MM.1S (cell line): ENCODE measurements at regions not wholly inside any gene's neighbourhood (a gene's known extent, or its start where the extent isn't known, plus 50 kb on each side); places are given as distances from the start of the nearest gene placed in this dataset.

Source experiments
- DNase-seq: peaks from one replicate; pipeline ENCODE4 v3.0.0-alpha.2; 2015
- H2AFZ ChIP-seq: fragments of 300-600 bp; sonication (generic); 2 replicates; pipeline ENCODE4 v1.6.0; 2016; ENCODE audit warnings: antibody characterized with exemption, low read length
- H3F3A ChIP-seq: fragments of 300-600 bp; sonication (generic); 2 replicates; pipeline ENCODE4 v1.6.1; 2016; ENCODE audit warnings: mild to moderate bottlenecking, antibody characterized with exemption, low read length, moderate library complexity, mixed read lengths; ENCODE audit not compliant: insufficient read depth
- H3K27ac ChIP-seq: fragments of 300-600 bp; sonication (generic); 2 replicates; pipeline ENCODE4 v1.5.1; 2016; ENCODE audit warnings: mild to moderate bottlenecking, low read length
- H3K27me3 ChIP-seq: fragments of 300-600 bp; sonication (generic); replicated peaks from 2 replicates; pipeline ENCODE4 v1.6.0; 2016; ENCODE audit warnings: low read length; ENCODE audit not compliant: insufficient read depth
- H3K36me3 ChIP-seq: fragments of 300-600 bp; sonication (generic); replicated peaks from 2 replicates; pipeline ENCODE4 v1.6.1; 2016; ENCODE audit warnings: mild to moderate bottlenecking, low read length, mixed read lengths; ENCODE audit not compliant: insufficient read depth
- H3K4me1 ChIP-seq: fragments of 300-600 bp; sonication (generic); 2 replicates; pipeline ENCODE4 v1.6.1; 2016; ENCODE audit warnings: low read length, mixed read lengths
- H3K4me2 ChIP-seq: fragments of 300-600 bp; sonication (generic); 2 replicates; pipeline ENCODE4 v1.6.0; 2016; ENCODE audit warnings: low read depth, low read length
- H3K4me3 ChIP-seq: fragments of 300-600 bp; sonication (generic); 2 replicates; pipeline ENCODE4 v1.5.1; 2016; ENCODE audit warnings: low read length, mixed read lengths
- H3K79me2 ChIP-seq: fragments of 300-600 bp; sonication (generic); 2 replicates; pipeline ENCODE4 v1.6.1; 2016; ENCODE audit warnings: mixed run types, low read length, mixed read lengths
- H3K9ac ChIP-seq: fragments of 300-600 bp; sonication (generic); 2 replicates; pipeline ENCODE4 v1.6.1; 2016; ENCODE audit warnings: low read length, mixed read lengths
- H3K9me2 ChIP-seq: fragments of 300-600 bp; sonication (generic); replicated peaks from 2 replicates; pipeline ENCODE4 v1.6.1; 2016; ENCODE audit warnings: mild to moderate bottlenecking, low read length, mixed read lengths; ENCODE audit not compliant: insufficient read depth
- H3K9me3 ChIP-seq: fragments of 300-600 bp; sonication (generic); replicated peaks from 2 replicates; pipeline ENCODE4 v1.6.1; 2016; ENCODE audit warnings: mild to moderate bottlenecking, low read length, mixed read lengths; ENCODE audit not compliant: insufficient read depth
- H4K20me1 ChIP-seq: fragments of 300-600 bp; sonication (generic); 2 replicates; pipeline ENCODE4 v1.6.1; 2016; ENCODE audit warnings: mild to moderate bottlenecking, low read length, moderate library complexity, mixed read lengths; ENCODE audit not compliant: insufficient read depth
- EZH2 ChIP-seq: fragments of 300-600 bp; sonication (generic); optimal IDR thresholded peaks from 2 replicates; pipeline ENCODE3; 2017; ENCODE audit warnings: low read depth, mild to moderate bottlenecking, antibody characterized with exemption, low read length, mixed read lengths
- EZH2phosphoT487 ChIP-seq: fragments of 300-600 bp; sonication (generic); IDR thresholded peaks from 2 replicates; pipeline ENCODE4 v1.6.1; 2018; ENCODE audit warnings: antibody characterized with exemption, low read length
- TF ChIP-seq, protein P1 (sequence below): fragments of 300-600 bp; sonication (generic); IDR thresholded peaks from 2 replicates; pipeline ENCODE4 v1.5.1; 2016; ENCODE audit warnings: antibody characterized with exemption, low read length, mixed read lengths

DNA sequence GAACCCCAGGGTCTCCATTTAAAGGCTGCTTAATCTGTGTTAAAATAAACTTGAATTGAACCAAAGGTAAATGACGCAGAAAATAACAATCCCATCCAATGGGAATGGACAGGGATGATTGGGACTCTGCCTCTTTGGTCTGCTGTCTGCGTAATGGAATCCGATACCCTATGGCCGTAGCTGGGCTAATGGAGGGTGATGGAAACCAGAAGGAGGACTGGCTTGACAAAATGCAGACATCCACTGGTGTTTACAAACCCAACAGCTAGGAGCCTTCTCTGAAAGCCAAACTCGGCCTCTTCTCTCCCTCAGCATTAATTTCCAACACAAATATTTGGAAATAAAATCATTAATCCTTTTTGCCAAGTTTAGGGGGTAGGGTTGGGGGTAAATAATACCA lies 162.2 kb upstream of the CHST15 start:
- no peaks in the 10 kb centered on the region for H3K79me2 ChIP-seq
- H3K36me3 ChIP-seq = no peaks in the 10 kb centered on the region
- H3K9me3 ChIP-seq = no peaks in the 10 kb centered on the region
- H3K4me1 ChIP-seq = peaks cover 19% of the 10 kb centered on the region
- H3K27ac ChIP-seq = no peak overlapping the region
- DNase-seq = no peak
- H3K4me3 ChIP-seq = no peak overlapping the region
- no peak overlapping the region for H2AFZ ChIP-seq
- H3F3A ChIP-seq = peaks cover 6% of the 10 kb centered on the region; the same call in 1 of the 2 replicates
- H4K20me1 ChIP-seq = no peaks in the 10 kb centered on the region
- no peaks in the 10 kb centered on the region for H3K27me3 ChIP-seq
- no peak overlapping the region for H3K4me2 ChIP-seq
- no peaks in the 10 kb centered on the region for H3K9me2 ChIP-seq
- no peak overlapping the region for H3K9ac ChIP-seq
- TF ChIP-seq EZH2 = no peak
- no peak for TF ChIP-seq EZH2phosphoT487
- TF ChIP-seq, protein P1, sequence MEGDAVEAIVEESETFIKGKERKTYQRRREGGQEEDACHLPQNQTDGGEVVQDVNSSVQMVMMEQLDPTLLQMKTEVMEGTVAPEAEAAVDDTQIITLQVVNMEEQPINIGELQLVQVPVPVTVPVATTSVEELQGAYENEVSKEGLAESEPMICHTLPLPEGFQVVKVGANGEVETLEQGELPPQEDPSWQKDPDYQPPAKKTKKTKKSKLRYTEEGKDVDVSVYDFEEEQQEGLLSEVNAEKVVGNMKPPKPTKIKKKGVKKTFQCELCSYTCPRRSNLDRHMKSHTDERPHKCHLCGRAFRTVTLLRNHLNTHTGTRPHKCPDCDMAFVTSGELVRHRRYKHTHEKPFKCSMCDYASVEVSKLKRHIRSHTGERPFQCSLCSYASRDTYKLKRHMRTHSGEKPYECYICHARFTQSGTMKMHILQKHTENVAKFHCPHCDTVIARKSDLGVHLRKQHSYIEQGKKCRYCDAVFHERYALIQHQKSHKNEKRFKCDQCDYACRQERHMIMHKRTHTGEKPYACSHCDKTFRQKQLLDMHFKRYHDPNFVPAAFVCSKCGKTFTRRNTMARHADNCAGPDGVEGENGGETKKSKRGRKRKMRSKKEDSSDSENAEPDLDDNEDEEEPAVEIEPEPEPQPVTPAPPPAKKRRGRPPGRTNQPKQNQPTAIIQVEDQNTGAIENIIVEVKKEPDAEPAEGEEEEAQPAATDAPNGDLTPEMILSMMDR = no peak

DNA sequence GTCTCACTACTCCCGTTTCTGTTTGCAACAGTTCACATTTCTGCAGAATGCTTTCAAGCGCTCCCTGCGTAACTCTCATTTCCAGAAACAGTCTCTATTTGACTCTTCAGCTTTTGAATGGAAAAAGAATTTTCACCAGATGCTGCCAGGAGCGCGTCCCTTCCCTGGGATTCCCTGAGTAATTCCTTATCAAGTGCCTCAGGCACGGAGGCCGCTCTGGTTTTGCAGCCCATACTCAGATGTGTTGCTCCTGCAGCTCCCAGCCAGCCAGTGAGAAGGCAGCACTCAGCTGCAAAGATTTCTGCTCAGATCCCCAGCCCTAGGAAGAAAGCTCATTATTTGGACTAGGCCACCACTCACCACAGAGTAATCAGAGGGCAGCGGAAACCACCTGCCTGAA lies 161.1 kb upstream of the CHST15 start:
- H3K9me3 ChIP-seq = no peaks in the 10 kb centered on the region
- no peak overlapping the region for H2AFZ ChIP-seq
- H3F3A ChIP-seq = peaks cover 6% of the 10 kb centered on the region; the same call in 1 of the 2 replicates
- H3K79me2 ChIP-seq = no peaks in the 10 kb centered on the region
- TF ChIP-seq EZH2 (no peak), EZH2phosphoT487 (no peak)
- TF ChIP-seq, protein P1 = no peak
- H3K9ac ChIP-seq = no peak overlapping the region
- no peak overlapping the region for H3K4me2 ChIP-seq
- H3K4me1 ChIP-seq = peaks cover 22% of the 10 kb centered on the region
- no peaks in the 10 kb centered on the region for H3K27me3 ChIP-seq
- H3K4me3 ChIP-seq = no peak overlapping the region
- no peaks in the 10 kb centered on the region for H3K9me2 ChIP-seq
- H3K27ac ChIP-seq = no peak overlapping the region
- DNase-seq = no peak
- no peaks in the 10 kb centered on the region for H4K20me1 ChIP-seq
- H3K36me3 ChIP-seq = no peaks in the 10 kb centered on the region

DNA sequence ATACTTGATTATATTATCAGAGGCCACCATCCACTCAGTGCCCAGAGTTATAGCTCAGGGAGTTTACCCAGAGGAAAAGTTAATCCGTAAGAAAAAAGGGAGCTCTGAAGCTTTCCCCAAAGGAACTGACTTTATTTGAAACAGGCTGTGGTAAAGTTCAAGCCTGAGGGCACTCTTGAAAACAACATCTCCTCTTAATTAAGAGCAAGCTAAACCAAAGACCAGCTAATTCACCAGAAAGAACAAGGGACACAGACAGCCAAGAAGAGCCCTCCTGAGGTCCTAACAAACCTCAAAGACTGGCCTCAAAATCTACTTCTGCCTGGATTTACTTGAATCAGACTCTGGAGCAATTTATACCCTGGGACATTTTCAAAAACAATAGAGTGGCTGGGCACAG lies 159.6 kb upstream of the CHST15 start:
- TF ChIP-seq, protein P1 = no peak
- TF ChIP-seq EZH2 (no peak), EZH2phosphoT487 (no peak)
- Histone ChIP-seq H3K4me1 (peaks cover 22% of the 10 kb centered on the region), H3F3A (peaks cover 6% of the 10 kb centered on the region; the same call in 1 of the 2 replicates), H3K9ac (no peak overlapping the region), H4K20me1 (no peaks in the 10 kb centered on the region), H3K27me3 (no peaks in the 10 kb centered on the region), H3K4me3 (no peak overlapping the region), H2AFZ (no peak overlapping the region), H3K4me2 (no peak overlapping the region), H3K79me2 (no peaks in the 10 kb centered on the region), H3K9me2 (no peaks in the 10 kb centered on the region), H3K9me3 (no peaks in the 10 kb centered on the region), H3K27ac (no peak overlapping the region), H3K36me3 (no peaks in the 10 kb centered on the region)
- no peak for DNase-seq
